Right lobe of liver (tissue), 6 donors: ENCODE measurements at regions not wholly inside any gene's neighbourhood (a gene's known extent, or its start where the extent isn't known, plus 50 kb on each side); places are given as distances from the start of the nearest gene placed in this dataset.

Experiments
- ATAC-seq, 4 donors: fragments of 200-7000 bp; cut with Tn5 transposase; one replicate each; pipeline ENCODE4 v1.9.1; 2020; ENCODE audit warnings: mild to moderate bottlenecking in 4 of 4, moderate library complexity in 4 of 4
- DNase-seq, 3 donors: peaks; one replicate each; pipeline ENCODE4 v3.0.0-alpha.2; 2020
- H3K27ac ChIP-seq, 3 donors: fragments of 200-600 bp; one replicate each; pipeline ENCODE4 v1.8.0; 2022
- H3K27me3 ChIP-seq, 2 donors: fragments of 200-600 bp; one replicate each; pipeline ENCODE4 v1.8.0; 2022
- H3K36me3 ChIP-seq, 4 donors: fragments of 200-600 bp; sonication (generic) in 1 of 4; one replicate each; pipeline versions ENCODE4 v1.5.1 to v1.8.0; 2017 to 2022; ENCODE audit warnings: control low read depth in 1 of 4
- H3K4me1 ChIP-seq, 4 donors: fragments of 200-600 bp; sonication (generic) in 1 of 4; one replicate each; pipeline versions ENCODE4 v1.5.1 to v1.8.0; 2017 to 2022; ENCODE audit warnings: control low read depth in 1 of 4
- H3K4me3 ChIP-seq, 3 donors: fragments of 200-600 bp; one replicate each; pipeline ENCODE4 v1.8.0; 2022
- H3K9me3 ChIP-seq, 4 donors: fragments of 200-600 bp; sonication (generic) in 1 of 4; one replicate each; pipeline versions ENCODE4 v1.5.1 to v1.8.0; 2017 to 2022; ENCODE audit warnings: control low read depth in 1 of 4
- CTCF ChIP-seq, 4 donors: fragments of 200-600 bp in 3 of 4; fragments of 450-650 bp in 1 of 4; IDR thresholded peaks; one replicate each; pipeline versions ENCODE4 v1.5.1 to v1.8.0; 2016 to 2022; ENCODE audit warnings: antibody characterized with exemption in 4 of 4, mild to moderate bottlenecking in 2 of 4
- POLR2A ChIP-seq: fragments of 450-650 bp; IDR thresholded peaks from one replicate; pipeline ENCODE4 v1.6.1; 2017; ENCODE audit warnings: antibody characterized with exemption, mild to moderate bottlenecking
- WGBS: methylation state at CpG from one replicate; pipeline ENCODE4 v1.1.6; 2018; ENCODE audit warnings: low coverage, low lambda C conversion rate; ENCODE audit not compliant: insufficient coverage; ENCODE audit errors: missing lambda C conversion rate; 5-methylcytosine and 5-hydroxymethylcytosine counted together
- intact Hi-C, 2 donors: fragments of 100-400 bp; cut with DNase I; formaldehyde crosslinking; loops; one replicate each; pipeline versions ENCODE4 v1.11.2 to v1.14.1; 2022
- donor health status: DM: no; HTN: yes; CAD: no.
- donor health status: DM: no; HTN: no; CAD: no.
- donor health status: DM: no; HTN: no; CAD: no.
- donor health status: DM: no; HTN: yes; CAD: no.
- donor health status: DM: no; HTN: yes; CAD: no.

- Histone ChIP-seq H3K27me3 (no peaks in the 10 kb centered on the region), H3K4me3 (no peak overlapping the region), H3K36me3 (no peaks in the 10 kb centered on the region), H3K27ac (no peak overlapping the region), H3K9me3 (no peaks in the 10 kb centered on the region), H3K4me1 (no peaks in the 10 kb centered on the region)
- no peak for DNase-seq
- no peak for ATAC-seq
- intact Hi-C loops = no loop called here
- TF ChIP-seq CTCF (IDR thresholded peaks at IDR 0.05) = no peak
- TF ChIP-seq POLR2A = no peak
- WGBS = 40% methylated on average over 5 of the region's 5 CpGs
Observed at GRCh38 chr7:32140210-32140939, 70.2 kb upstream of the PDE1C start.

GRCh38 chr7:32137059-32137458 is 66.9 kb upstream of the PDE1C start:
- 39% methylated on average over 2 of the region's 2 CpGs for WGBS
- Histone ChIP-seq H3K4me3 (no peak overlapping the region), H3K36me3 (no peaks in the 10 kb centered on the region), H3K27me3 (no peaks in the 10 kb centered on the region), H3K27ac (no peak overlapping the region), H3K9me3 (no peaks in the 10 kb centered on the region), H3K4me1 (no peaks in the 10 kb centered on the region)
- intact Hi-C loops = no loop called here
- no peak for TF ChIP-seq POLR2A
- TF ChIP-seq CTCF (IDR thresholded peaks at IDR 0.05) = no peak
- DNase-seq (no peak), ATAC-seq (no peak)

- Histone ChIP-seq H3K9me3 (no peaks in the 10 kb centered on the region), H3K36me3 (no peaks in the 10 kb centered on the region), H3K4me1 (no peaks in the 10 kb centered on the region), H3K4me3 (no peak overlapping the region), H3K27ac (no peak overlapping the region), H3K27me3 (no peaks in the 10 kb centered on the region)
- 22% methylated on average over 1 of the region's 1 CpG for WGBS
- intact Hi-C loops = no loop called here
- DNase-seq (no peak), ATAC-seq (no peak)
- no peak for TF ChIP-seq POLR2A
- no peak for TF ChIP-seq CTCF (IDR thresholded peaks at IDR 0.05)
Observed at GRCh38 chr7:32131091-32131490, 60.9 kb upstream of the PDE1C start.

- 50% methylated on average over 1 of the region's 1 CpG for WGBS
Observed at GRCh38 chr7:32126843-32127242, 56.6 kb upstream of the PDE1C start.

More at GRCh38 chr7:32126843-32127242, 56.6 kb upstream of the PDE1C start:
- no peak overlapping the region for H3K4me3 ChIP-seq
- no peak overlapping the region for H3K27ac ChIP-seq
- H3K27me3 ChIP-seq = no peaks in the 10 kb centered on the region
- ATAC-seq (no peak), DNase-seq (no peak)
- H3K36me3 ChIP-seq = no peaks in the 10 kb centered on the region
- no peak for TF ChIP-seq CTCF (IDR thresholded peaks at IDR 0.05)
- no peak for TF ChIP-seq POLR2A
- no peaks in the 10 kb centered on the region for H3K4me1 ChIP-seq
- H3K9me3 ChIP-seq = no peaks in the 10 kb centered on the region
- intact Hi-C loops = no loop called here
